Left ventricle myocardium inferior (tissue), 1 donor: ENCODE measurements at regions not wholly inside any gene's neighbourhood (a gene's known extent, or its start where the extent isn't known, plus 50 kb on each side); places are given as distances from the start of the nearest gene placed in this dataset.
"Not testable (repeated sequence)": the region's sequence is repeated elsewhere in the genome, so short reads cannot be mapped to it uniquely, and the experiment has no call there.

Experiments used
- DNase-seq: peaks from one replicate; pipeline ENCODE4 v3.0.0-alpha.2; 2020
- H3K27ac ChIP-seq: fragments of 200-600 bp; replicated peaks from 2 replicates; pipeline ENCODE4 v1.8.0; 2021
- H3K27me3 ChIP-seq: fragments of 200-600 bp; 2 replicates; pipeline ENCODE4 v1.8.0; 2021; ENCODE audit warnings: low read depth
- H3K36me3 ChIP-seq: fragments of 200-600 bp; 2 replicates; pipeline ENCODE4 v1.8.0; 2021
- H3K4me1 ChIP-seq: fragments of 200-600 bp; 2 replicates; pipeline ENCODE4 v1.8.0; 2021
- H3K4me3 ChIP-seq: fragments of 200-600 bp; 2 replicates; pipeline ENCODE4 v1.8.0; 2021; ENCODE audit warnings: mild to moderate bottlenecking, moderate library complexity
- H3K9me3 ChIP-seq: fragments of 200-600 bp; replicated peaks from 2 replicates; pipeline ENCODE4 v1.8.0; 2021
- CTCF ChIP-seq: fragments of 200-600 bp; IDR thresholded peaks from 2 replicates; pipeline ENCODE4 v1.8.0; 2021; ENCODE audit warnings: antibody characterized with exemption, mild to moderate bottlenecking, borderline replicate concordance
- intact Hi-C: fragments of 100-400 bp; cut with micrococcal nuclease; formaldehyde crosslinking; loops from one replicate; pipeline ENCODE4 v1.11.0; 2022
- donor health status: DM: no; HTN: yes; CAD: no; lungs with severe emphysema.

GRCh38 chr14:38693423-38693822 is 409.6 kb downstream of the SEC23A start:
- no peaks in the 10 kb centered on the region for H3K4me1 ChIP-seq
- intact Hi-C loops = no loop called here
- H3K9me3 ChIP-seq = peaks cover 30% of the 10 kb centered on the region
- TF ChIP-seq CTCF = no peak
- no peaks in the 10 kb centered on the region for H3K36me3 ChIP-seq
- DNase-seq = no peak
- no peaks in the 10 kb centered on the region for H3K27me3 ChIP-seq
- H3K27ac ChIP-seq = no peak overlapping the region
- H3K4me3 ChIP-seq = no peak overlapping the region

- H3K9me3 ChIP-seq = no peaks in the 10 kb centered on the region
- no peak overlapping the region for H3K4me3 ChIP-seq
- no peak for DNase-seq
- H3K27ac ChIP-seq = no peak overlapping the region
- intact Hi-C loops = no loop called here
- no peaks in the 10 kb centered on the region for H3K36me3 ChIP-seq
- no peak for TF ChIP-seq CTCF
- H3K27me3 ChIP-seq = no peaks in the 10 kb centered on the region
- no peaks in the 10 kb centered on the region for H3K4me1 ChIP-seq
Observed at GRCh38 chr14:38669027-38669426, 413.1 kb upstream of the CLEC14A start.

- H3K9me3 ChIP-seq = no peaks in the 10 kb centered on the region
- DNase-seq = no peak
- H3K36me3 ChIP-seq = no peaks in the 10 kb centered on the region
- intact Hi-C loops = no loop called here
- H3K4me3 ChIP-seq = no peak overlapping the region
- H3K27me3 ChIP-seq = no peaks in the 10 kb centered on the region
- no peaks in the 10 kb centered on the region for H3K4me1 ChIP-seq
- TF ChIP-seq CTCF = no peak
- H3K27ac ChIP-seq = no peak overlapping the region
Observed at GRCh38 chr14:38663382-38663781, 407.5 kb upstream of the CLEC14A start.

- no peaks in the 10 kb centered on the region for H3K27me3 ChIP-seq
- no peak overlapping the region for H3K4me3 ChIP-seq
- no peaks in the 10 kb centered on the region for H3K36me3 ChIP-seq
- no peak overlapping the region for H3K27ac ChIP-seq
- no peaks in the 10 kb centered on the region for H3K9me3 ChIP-seq
- intact Hi-C loops = no loop called here
- no peaks in the 10 kb centered on the region for H3K4me1 ChIP-seq
- DNase-seq = no peak
- TF ChIP-seq CTCF = no peak
Observed at GRCh38 chr14:38662781-38663180, 406.9 kb upstream of the CLEC14A start.

- no peak for DNase-seq
- peaks cover 16% of the 10 kb centered on the region for H3K9me3 ChIP-seq
- H3K36me3 ChIP-seq = no peaks in the 10 kb centered on the region
- intact Hi-C loops = no loop called here
- no peak overlapping the region for H3K4me3 ChIP-seq
- no peaks in the 10 kb centered on the region for H3K4me1 ChIP-seq
- TF ChIP-seq CTCF = no peak
- H3K27ac ChIP-seq = no peak overlapping the region
- H3K27me3 ChIP-seq = no peaks in the 10 kb centered on the region
Observed at GRCh38 chr14:38646391-38646790, 390.5 kb upstream of the CLEC14A start.

- H3K4me3 ChIP-seq, DNase-seq, H3K27me3 ChIP-seq, H3K27ac ChIP-seq, H3K4me1 ChIP-seq, intact Hi-C loops, H3K36me3 ChIP-seq: not testable (repeated sequence)
- H3K9me3 ChIP-seq = peaks cover 21% of the 10 kb centered on the region
Observed at GRCh38 chr14:38634913-38635312, 379.0 kb upstream of the CLEC14A start.
